Heart left ventricle (tissue), 16 donors: ENCODE measurements at regions not wholly inside any gene's neighbourhood (a gene's known extent, or its start where the extent isn't known, plus 50 kb on each side); places are given as distances from the start of the nearest gene placed in this dataset.

Experiments used
- ATAC-seq, 4 donors: fragments of 200-7000 bp; cut with Tn5 transposase; one replicate each; pipeline ENCODE4 v1.9.1; 2020 to 2022; ENCODE audit warnings: moderate library complexity in 4 of 4, mild to moderate bottlenecking in 3 of 4, moderate number of reproducible peaks in 1 of 4
- DNase-seq, 5 donors: peaks; one replicate each; pipeline ENCODE4 v3.0.0-alpha.2; 2020
- H3K27ac ChIP-seq, 12 donors: fragments of 200-600 bp; sonication (generic) in 4 of 12; one replicate each; pipeline versions ENCODE4 v1.5.0 to v1.8.0; 2016 to 2022; ENCODE audit warnings: mild to moderate bottlenecking in 2 of 12
- H3K27me3 ChIP-seq, 9 donors: fragments of 200-600 bp; sonication (generic) in 2 of 9; one replicate each; pipeline versions ENCODE4 v1.5.1 to v1.8.0; 2016 to 2022; ENCODE audit warnings: mild to moderate bottlenecking in 3 of 9
- H3K36me3 ChIP-seq, 9 donors: fragments of 200-600 bp; sonication (generic) in 2 of 9; one replicate each; pipeline versions ENCODE4 v1.5.0 to v1.8.0; 2018 to 2022; ENCODE audit warnings: mild to moderate bottlenecking in 2 of 9
- H3K4me1 ChIP-seq, 12 donors: fragments of 200-600 bp; sonication (generic) in 4 of 12; one replicate each; pipeline versions ENCODE4 v1.5.0 to v1.8.0; 2016 to 2022; ENCODE audit warnings: mild to moderate bottlenecking in 3 of 12
- H3K4me3 ChIP-seq, 12 donors: fragments of 200-600 bp; sonication (generic) in 4 of 12; one replicate each; pipeline versions ENCODE4 v1.5.0 to v1.8.0; 2017 to 2022; ENCODE audit warnings: mild to moderate bottlenecking in 9 of 12, moderate library complexity in 4 of 12
- H3K9me3 ChIP-seq, 12 donors: fragments of 200-600 bp; sonication (generic) in 4 of 12; one replicate each; pipeline versions ENCODE4 v1.5.0 to v1.8.0; 2016 to 2022; ENCODE audit warnings: mild to moderate bottlenecking in 1 of 12
- POLR2A ChIP-seq, 2 donors: fragments of 450-650 bp; IDR thresholded peaks; one replicate each; pipeline ENCODE4 v1.6.1; 2017; ENCODE audit warnings: antibody characterized with exemption in 2 of 2, mild to moderate bottlenecking in 2 of 2, moderate library complexity in 2 of 2
- WGBS, 4 donors: extraction: QIAGEN DNeasy Blood & Tissue Kit in 2 of 4; methylation state at CpG; one replicate each; pipeline versions ENCODE4 v1.1.5 to v1.1.7; 2013 to 2018; 5-methylcytosine and 5-hydroxymethylcytosine counted together
- intact Hi-C, 10 donors: fragments of 100-400 bp; cut with DNase I; formaldehyde crosslinking; loops; one replicate each; pipeline versions ENCODE4 v1.11.1 to v1.14.2; 2022
- TF ChIP-seq, protein P1 (sequence below), 12 donors: fragments of 200-600 bp; sonication (generic) in 4 of 12; IDR thresholded peaks; one replicate each; pipeline versions ENCODE4 v1.5.0 to v1.8.0; 2018 to 2022; ENCODE audit warnings: antibody characterized with exemption in 12 of 12, mild to moderate bottlenecking in 5 of 12
- donor health status: ischemic (EF 13 %, LVEDD 7.1; RV severe dilation, severe dysfunction).
- donor health status: healthy with polysubstance abuse.
- donor health status: DM: no; HTN: yes; CAD: no.
- donor health status: DM: no; HTN: no; CAD: no.
- donor health status: ischemic (EF 25% LVEDD 6.9; RV normal size, moderate dysfunction).
- donor health status: ischemic (EF 25% LVEDD 5.7; RV mildly dilated, moderate dysfunction).
- donor health status: healthy.
- donor health status: DM: yes; HTN: yes; CAD: no.
- donor health status: ischemic (EF 35%, LVEDD 5.7; RV mildly dilated, moderate dysfunction).
- donor health status: nonischemic (EF 11% LVEDD 7.7; RV severe dilation, severe dysfunction).
- donor health status: DM: yes; HTN: yes; CAD: no.
- donor health status: PGD.
- donor health status: ischemic (EF 29% LVEDD 5.4; RV normal size, mild dysfunction).
- donor health status: nonischemic (EF 23%, LVEDD 6.1; RV moderate dilation, normal function).

DNA sequence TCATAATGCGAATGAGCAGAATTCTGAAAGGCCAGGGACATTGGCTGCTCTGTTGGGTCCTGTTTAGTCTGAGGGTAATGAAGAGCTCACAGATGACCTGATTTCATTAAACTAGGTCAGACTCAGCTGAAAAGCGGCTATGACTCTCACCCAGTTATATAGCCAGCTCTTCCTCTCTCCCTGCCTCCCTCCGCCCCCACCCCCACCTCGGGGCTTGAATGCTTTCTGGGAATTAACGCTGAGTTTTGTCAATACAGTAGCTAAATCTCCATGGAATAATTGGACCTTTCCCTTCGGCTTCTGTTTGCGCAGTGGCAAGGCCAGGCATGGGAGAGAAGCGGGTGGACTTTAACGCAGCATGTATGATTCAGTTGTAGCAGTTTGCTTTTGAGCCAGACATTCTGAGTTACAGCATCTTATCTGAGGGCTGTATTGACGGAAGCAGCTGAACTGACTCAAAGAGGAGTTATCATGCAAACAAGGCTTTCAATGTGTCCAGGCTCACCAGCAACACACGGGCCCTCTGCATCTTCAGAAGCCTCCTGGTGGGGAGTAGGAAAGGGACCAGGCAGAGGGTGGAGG is 110.6 kb downstream of the MYCN start:
- no peak overlapping the region for H3K27ac ChIP-seq
- DNase-seq: no peak
- H3K36me3 ChIP-seq: no peaks in the 10 kb centered on the region
- peaks cover 0 to 8% (median 4%) of the 10 kb centered on the region in 12 donors for H3K4me1 ChIP-seq
- H3K27me3 ChIP-seq: peaks cover 0 to 4% (median 0%) of the 10 kb centered on the region in 9 donors
- H3K4me3 ChIP-seq: no peak overlapping the region
- WGBS, 4 donors: 59 to 66% (median 63%) methylated on average over 10 to 11 of the region's 11 CpGs
- no peaks in the 10 kb centered on the region for H3K9me3 ChIP-seq
- peak in 2 of 4 donors; percentile 36 to 89 for ATAC-seq
- no peak for TF ChIP-seq POLR2A (IDR thresholded peaks at IDR 0.05)
- TF ChIP-seq, protein P1, sequence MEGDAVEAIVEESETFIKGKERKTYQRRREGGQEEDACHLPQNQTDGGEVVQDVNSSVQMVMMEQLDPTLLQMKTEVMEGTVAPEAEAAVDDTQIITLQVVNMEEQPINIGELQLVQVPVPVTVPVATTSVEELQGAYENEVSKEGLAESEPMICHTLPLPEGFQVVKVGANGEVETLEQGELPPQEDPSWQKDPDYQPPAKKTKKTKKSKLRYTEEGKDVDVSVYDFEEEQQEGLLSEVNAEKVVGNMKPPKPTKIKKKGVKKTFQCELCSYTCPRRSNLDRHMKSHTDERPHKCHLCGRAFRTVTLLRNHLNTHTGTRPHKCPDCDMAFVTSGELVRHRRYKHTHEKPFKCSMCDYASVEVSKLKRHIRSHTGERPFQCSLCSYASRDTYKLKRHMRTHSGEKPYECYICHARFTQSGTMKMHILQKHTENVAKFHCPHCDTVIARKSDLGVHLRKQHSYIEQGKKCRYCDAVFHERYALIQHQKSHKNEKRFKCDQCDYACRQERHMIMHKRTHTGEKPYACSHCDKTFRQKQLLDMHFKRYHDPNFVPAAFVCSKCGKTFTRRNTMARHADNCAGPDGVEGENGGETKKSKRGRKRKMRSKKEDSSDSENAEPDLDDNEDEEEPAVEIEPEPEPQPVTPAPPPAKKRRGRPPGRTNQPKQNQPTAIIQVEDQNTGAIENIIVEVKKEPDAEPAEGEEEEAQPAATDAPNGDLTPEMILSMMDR (IDR thresholded peaks at IDR 0.05): no peak
- intact Hi-C loops: loop anchor here in 1 of 10 donors (5.0 kb wide), 1 partner anchor 109 kb away; the partner anchor contains the start of gene MYCN

DNA sequence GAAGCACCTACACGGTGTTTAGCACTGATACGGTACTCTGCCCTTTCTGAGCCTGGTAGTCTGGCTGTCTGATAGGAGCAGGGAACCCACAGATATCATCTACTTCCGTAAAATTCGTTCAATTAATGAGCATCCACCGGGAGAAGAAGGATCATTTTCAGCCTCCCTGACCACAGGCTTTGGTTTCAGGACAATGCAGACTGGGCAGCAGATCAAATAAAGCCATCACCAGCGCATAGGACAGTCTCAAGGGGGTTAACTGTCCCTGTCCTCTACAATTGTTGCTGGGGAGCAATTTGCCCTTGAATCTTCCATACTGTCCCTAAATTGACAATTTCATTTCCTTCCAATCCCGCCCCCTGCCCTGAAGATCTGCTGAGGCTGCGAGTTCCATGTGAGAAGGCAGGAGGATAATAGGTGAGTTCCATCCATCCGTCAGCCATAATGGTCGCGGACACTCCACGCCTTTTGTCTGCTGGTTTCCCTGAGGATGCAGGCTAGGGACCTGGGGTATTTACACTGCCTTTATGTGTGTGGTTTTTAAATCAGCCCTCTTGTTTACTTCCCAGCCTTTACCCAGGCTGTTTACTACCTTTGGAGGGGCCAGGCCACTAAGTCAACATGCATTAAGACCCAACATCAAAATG is 110.0 kb downstream of the MYCN start:
- Histone ChIP-seq H3K36me3 (no peaks in the 10 kb centered on the region), H3K27ac (no peak overlapping the region), H3K4me3 (no peak overlapping the region), H3K27me3 (peaks cover 0 to 4% (median 0%) of the 10 kb centered on the region in 9 donors), H3K4me1 (peaks cover 0 to 2% (median 0%) of the 10 kb centered on the region in 12 donors), H3K9me3 (no peaks in the 10 kb centered on the region)
- intact Hi-C loops: loop anchor here in 1 of 10 donors (5.0 kb wide), 1 partner anchor 108 kb away; the partner anchor contains the start of gene MYCN
- no peak for DNase-seq
- TF ChIP-seq, protein P1 (IDR thresholded peaks at IDR 0.05): no peak
- TF ChIP-seq POLR2A (IDR thresholded peaks at IDR 0.05): no peak
- ATAC-seq: no peak
- WGBS, 4 donors: 82 to 91% (median 84%) methylated on average over 12 of the region's 12 CpGs

DNA sequence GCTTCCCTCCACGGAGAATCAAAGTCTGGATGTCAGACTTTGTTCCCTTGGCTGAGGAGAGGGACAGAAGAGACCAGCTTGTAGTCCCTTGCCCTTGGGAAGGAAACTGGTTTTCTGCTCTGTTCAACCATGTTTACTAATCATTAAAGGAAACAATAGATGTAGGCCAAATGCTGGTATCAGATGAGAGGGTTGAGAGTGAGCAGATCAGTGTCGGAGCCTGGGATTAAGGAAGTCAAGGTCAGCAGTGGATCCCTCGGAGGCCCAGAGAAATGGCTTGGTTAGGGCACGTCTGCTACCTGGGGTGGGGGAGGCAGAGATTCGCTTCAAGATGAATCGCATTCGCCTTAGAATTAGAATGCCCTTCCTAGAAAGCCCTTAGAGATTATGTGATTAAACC is 109.1 kb downstream of the MYCN start:
- no peaks in the 10 kb centered on the region for H3K9me3 ChIP-seq
- intact Hi-C loops: no loop called here
- no peaks in the 10 kb centered on the region for H3K4me1 ChIP-seq
- H3K27me3 ChIP-seq: peaks cover 0 to 4% (median 0%) of the 10 kb centered on the region in 9 donors
- ATAC-seq: no peak
- 70 to 92% (median 84%) methylated on average over 7 of the region's 7 CpGs for WGBS, 4 donors
- H3K27ac ChIP-seq: no peak overlapping the region
- no peaks in the 10 kb centered on the region for H3K36me3 ChIP-seq
- no peak overlapping the region for H3K4me3 ChIP-seq
- no peak for DNase-seq
- TF ChIP-seq, protein P1 (IDR thresholded peaks at IDR 0.05): no peak
- no peak for TF ChIP-seq POLR2A (IDR thresholded peaks at IDR 0.05)

DNA sequence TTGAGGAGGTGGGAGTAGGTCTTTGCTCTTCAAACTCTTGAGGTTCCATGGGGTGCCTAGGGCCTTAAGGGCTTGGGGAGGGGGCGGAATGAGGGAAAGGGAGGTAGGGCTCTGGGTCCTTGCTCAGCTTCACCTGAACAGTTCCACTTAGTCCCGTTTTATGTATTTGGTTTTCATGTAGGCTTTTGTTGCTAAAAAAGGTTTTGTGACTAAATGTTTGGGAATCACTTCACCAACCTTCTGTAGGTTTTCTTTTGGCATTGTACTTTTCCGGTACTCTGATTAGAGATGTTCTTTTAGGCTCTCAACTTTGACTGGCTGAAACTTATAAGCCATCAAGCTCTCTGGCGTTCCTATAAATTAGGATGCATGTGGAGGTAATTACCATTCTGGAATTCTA is 108.1 kb downstream of the MYCN start:
- 90 to 95% (median 92%) methylated on average over 4 of the region's 4 CpGs for WGBS, 4 donors

More for the DNA sequence above, 108.1 kb downstream of the MYCN start:
- intact Hi-C loops: no loop called here
- H3K9me3 ChIP-seq: no peaks in the 10 kb centered on the region
- DNase-seq (no peak), ATAC-seq (no peak)
- TF ChIP-seq, protein P1 (IDR thresholded peaks at IDR 0.05): no peak
- TF ChIP-seq POLR2A (IDR thresholded peaks at IDR 0.05): no peak
- no peaks in the 10 kb centered on the region for H3K4me1 ChIP-seq
- peaks cover 0 to 4% (median 0%) of the 10 kb centered on the region in 9 donors for H3K27me3 ChIP-seq
- H3K36me3 ChIP-seq: no peaks in the 10 kb centered on the region
- H3K4me3 ChIP-seq: no peak overlapping the region
- H3K27ac ChIP-seq: no peak overlapping the region
